GM23338 (cell line): ENCODE measurements at regions not wholly inside any gene's neighbourhood (a gene's known extent, or its start where the extent isn't known, plus 50 kb on each side); places are given as distances from the start of the nearest gene placed in this dataset.

Experiments used
- CREB1 ChIP-seq: fragments of 250-450 bp; sonication (Bioruptor Pico); IDR thresholded peaks from 2 replicates; pipeline ENCODE4 v1.5.0; 2020; ENCODE audit warnings: low read depth, mild to moderate bottlenecking, moderate library complexity
- CTCF ChIP-seq, 2 experiments: fragments of 200-600 bp in 1 of 2; sonication (generic) in 1 of 2; conservative IDR thresholded peaks; 2 replicates each; pipeline versions ENCODE4 v1.5.1 to v1.6.1; 2016 to 2017; ENCODE audit warnings: antibody characterized with exemption in 2 of 2, low read depth in 2 of 2, mild to moderate bottlenecking in 2 of 2, moderate library complexity in 1 of 2
- ETS1 ChIP-seq: IDR thresholded peaks from 2 replicates; pipeline ENCODE4 v1.6.1; 2016; ENCODE audit warnings: antibody characterized with exemption
- EZH2 ChIP-seq: fragments of 200-600 bp; sonication (generic); IDR thresholded peaks from one replicate; pipeline ENCODE4 v1.8.0; 2017; ENCODE audit warnings: antibody characterized with exemption, mild to moderate bottlenecking, low read depth; ENCODE audit not compliant: unreplicated experiment
- EZH2phosphoT487 ChIP-seq: fragments of 200-600 bp; sonication (generic); IDR thresholded peaks from one replicate; pipeline ENCODE4 v1.8.1; 2018; ENCODE audit warnings: antibody characterized with exemption; ENCODE audit not compliant: unreplicated experiment
- JUNB ChIP-seq: IDR thresholded peaks from one replicate; pipeline ENCODE4 v1.6.1; 2016; ENCODE audit warnings: antibody characterized with exemption; ENCODE audit not compliant: unreplicated experiment
- NANOG ChIP-seq: IDR thresholded peaks from 2 replicates; pipeline ENCODE4 v1.6.1; 2016; ENCODE audit warnings: antibody characterized with exemption, borderline replicate concordance
- POLR2AphosphoS5 ChIP-seq: IDR thresholded peaks from 2 replicates; pipeline ENCODE4 v1.6.1; 2016; ENCODE audit warnings: antibody characterized with exemption, low read depth
- REST ChIP-seq: IDR thresholded peaks from one replicate; pipeline ENCODE4 v1.6.1; 2018; ENCODE audit warnings: antibody characterized with exemption; ENCODE audit not compliant: unreplicated experiment
- STAT1 ChIP-seq: IDR thresholded peaks from one replicate; pipeline ENCODE4 v1.6.1; 2016; ENCODE audit warnings: antibody characterized with exemption; ENCODE audit not compliant: unreplicated experiment
- ZNF114 ChIP-seq: fragments of 250-450 bp; sonication (Bioruptor Pico); IDR thresholded peaks from 2 replicates; pipeline ENCODE4 v1.5.0; 2020; ENCODE audit warnings: mild to moderate bottlenecking, moderate library complexity
- ZNF331 ChIP-seq: fragments of 250-450 bp; sonication (Bioruptor Pico); IDR thresholded peaks from 2 replicates; pipeline ENCODE4 v1.5.0; 2020; ENCODE audit warnings: low read depth, mild to moderate bottlenecking, moderate library complexity

DNA sequence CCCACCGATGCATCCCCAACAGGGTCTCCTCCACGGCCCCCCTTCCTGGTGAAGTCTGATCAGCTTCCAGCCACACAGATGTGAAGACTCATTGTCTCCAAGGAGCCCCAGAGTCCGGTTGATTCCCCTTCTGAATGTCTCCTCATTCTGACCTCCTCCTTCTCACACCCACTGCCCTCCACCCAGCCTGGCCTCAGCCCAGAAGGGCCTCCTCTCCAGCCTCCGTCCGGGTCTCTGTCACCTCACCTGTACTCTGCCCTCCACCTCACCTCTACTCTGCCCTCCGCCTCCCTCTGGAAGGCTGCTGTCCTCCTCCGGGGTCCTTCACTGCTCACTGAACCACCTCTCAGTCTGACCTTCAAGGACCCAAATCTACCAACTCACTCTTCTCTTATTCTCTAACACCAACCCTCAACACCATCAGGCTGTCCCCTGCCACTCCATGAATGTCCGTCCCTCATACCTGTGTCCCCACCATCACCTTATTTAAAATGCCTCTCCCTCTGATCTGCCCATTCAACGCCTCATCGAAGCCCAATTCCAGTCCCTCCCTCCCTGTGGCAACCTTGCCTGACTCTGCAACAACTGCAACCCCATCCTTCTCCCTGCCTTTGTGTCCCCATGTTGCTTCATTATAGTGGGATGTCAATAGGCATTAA, 201.2 kb downstream of the TOMM20 start:
- TF ChIP-seq REST = no peak
- no peak for TF ChIP-seq CTCF (conservative IDR thresholded peaks at IDR 0.05; ENCODE audit: low read depth in 2 of 2)
- TF ChIP-seq POLR2AphosphoS5 = no peak
- TF ChIP-seq EZH2phosphoT487 = no peak
- TF ChIP-seq ZNF331 (CRISPR knock-in tag) = no peak
- TF ChIP-seq EZH2 = no peak
- TF ChIP-seq ZNF114 (CRISPR knock-in tag) = no peak
- TF ChIP-seq CREB1 = no peak
- no peak for TF ChIP-seq NANOG
- TF ChIP-seq STAT1 = no peak
- TF ChIP-seq JUNB = no peak
- no peak for TF ChIP-seq ETS1
